ENCODE measurements at regions not wholly inside any gene's neighbourhood (a gene's known extent, or its start where the extent isn't known, plus 50 kb on each side); places are given as distances from the start of the nearest gene placed in this dataset.

DNA sequence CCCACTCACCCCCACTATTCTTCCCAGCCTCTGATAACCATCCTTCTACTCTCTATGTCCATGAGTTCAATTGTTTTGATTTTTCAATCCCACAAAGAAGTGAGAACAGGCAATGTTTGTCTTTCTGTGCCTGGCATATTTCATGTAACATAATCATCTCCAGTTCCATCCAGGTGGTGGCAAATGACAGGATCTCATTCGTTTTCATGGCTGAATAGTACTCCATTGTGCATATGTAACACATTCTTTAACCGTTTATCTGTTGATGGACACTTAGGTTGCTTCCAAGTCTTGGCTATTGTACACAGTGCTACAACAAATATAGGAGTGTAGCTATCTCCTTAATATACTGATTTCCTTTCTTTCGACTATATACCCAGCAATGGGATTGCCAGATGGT, 169.3 kb upstream of the NFIA start:
- TF ChIP-seq CTCF (IDR thresholded peaks at IDR 0.05): no peak
- no peak for TF ChIP-seq POLR2A (IDR thresholded peaks at IDR 0.05)
